CD14-positive monocyte (primary cell): ENCODE measurements at regions not wholly inside any gene's neighbourhood (a gene's known extent, or its start where the extent isn't known, plus 50 kb on each side); places are given as distances from the start of the nearest gene placed in this dataset.

Source experiments
- DNase-seq, 3 donors: peaks; one replicate each; pipeline ENCODE4 v3.0.0-alpha.2; 2011 to 2022
- H2AFZ ChIP-seq: 2 replicates; pipeline ENCODE4 v1.6.0; 2012; ENCODE audit warnings: mild to moderate bottlenecking, low read depth, low read length, inconsistent platforms; ENCODE audit not compliant: insufficient read depth, poor library complexity, severe bottlenecking
- H3K27ac ChIP-seq, 2 donors: 1 replicate in 1 of 2; 2 replicates in 1 of 2; pipeline ENCODE4 v1.5.1; 2012 to 2013; ENCODE audit warnings: low read length in 2 of 2, control low read depth in 1 of 2, inconsistent platforms in 1 of 2, low read depth in 1 of 2, mild to moderate bottlenecking in 1 of 2
- H3K27me3 ChIP-seq, 2 donors: one replicate each; pipeline versions ENCODE4 v1.6.0 to v1.6.1; 2011 to 2013; ENCODE audit warnings: low read length in 2 of 2; ENCODE audit not compliant: control insufficient read depth in 2 of 2, insufficient read depth in 2 of 2
- H3K36me3 ChIP-seq, 2 donors: replicated peaks in 1 of 2; 1 replicate in 1 of 2; 2 replicates in 1 of 2; pipeline versions ENCODE4 v1.5.1 to v1.6.1; 2012 to 2013; ENCODE audit warnings: low read length in 2 of 2, control low read depth in 1 of 2, inconsistent platforms in 1 of 2, mild to moderate bottlenecking in 1 of 2; ENCODE audit not compliant: insufficient read depth in 2 of 2, control insufficient read depth in 1 of 2
- H3K4me1 ChIP-seq, 2 donors: 1 replicate in 1 of 2; 2 replicates in 1 of 2; pipeline versions ENCODE4 v1.5.1 to v1.6.1; 2012 to 2013; ENCODE audit warnings: low read length in 2 of 2, control low read depth in 1 of 2, inconsistent platforms in 1 of 2, mild to moderate bottlenecking in 1 of 2, moderate library complexity in 1 of 2; ENCODE audit not compliant: insufficient read depth in 2 of 2, control insufficient read depth in 1 of 2
- H3K4me2 ChIP-seq: replicated peaks from 2 replicates; pipeline ENCODE3; 2012; ENCODE audit warnings: low read length, moderate library complexity, mild to moderate bottlenecking; ENCODE audit not compliant: poor library complexity, severe bottlenecking; ENCODE audit errors: extremely low read depth
- H3K4me3 ChIP-seq, 3 experiments: fragments of 200-600 bp in 1 of 3; sonication (generic) in 1 of 3; replicated peaks in 1 of 3; 1 replicate in 2 of 3; 2 replicates in 1 of 3; pipeline ENCODE4 v1.5.1; 2011 to 2013; ENCODE audit warnings: low read length in 3 of 3, mild to moderate bottlenecking in 3 of 3, control low read depth in 2 of 3, low read depth in 2 of 3, inconsistent platforms in 1 of 3, moderate library complexity in 1 of 3
- H3K79me2 ChIP-seq: 2 replicates; pipeline ENCODE4 v1.6.0; 2012; ENCODE audit warnings: mild to moderate bottlenecking, control low read depth, inconsistent platforms, low read length, moderate library complexity; ENCODE audit not compliant: insufficient read depth
- H3K9ac ChIP-seq: 2 replicates; pipeline ENCODE4 v1.6.0; 2017; ENCODE audit warnings: low read length, mild to moderate bottlenecking; ENCODE audit not compliant: insufficient read depth, poor library complexity, severe bottlenecking
- H3K9me3 ChIP-seq, 2 donors: replicated peaks in 1 of 2; 1 replicate in 1 of 2; 2 replicates in 1 of 2; pipeline versions ENCODE4 v1.5.1 to v1.6.1; 2012 to 2013; ENCODE audit warnings: low read length in 2 of 2, control low read depth in 1 of 2; ENCODE audit not compliant: control insufficient read depth in 1 of 2, insufficient read depth in 1 of 2
- H4K20me1 ChIP-seq: 2 replicates; pipeline ENCODE4 v1.6.0; 2012; ENCODE audit warnings: mild to moderate bottlenecking, low read length, control low read depth, moderate library complexity; ENCODE audit not compliant: insufficient read depth
- H3K27ac Mint-ChIP-seq, 7 donors: one replicate each; pipeline ENCODE4 v1.8.0; 2020; ENCODE audit warnings: mild to moderate bottlenecking in 7 of 7, mixed read lengths in 7 of 7, moderate library complexity in 6 of 7, inconsistent platforms in 2 of 7
- H3K27me3 Mint-ChIP-seq, 3 donors: one replicate each; pipeline ENCODE4 v1.8.0; 2021 to 2022; ENCODE audit warnings: low read depth in 3 of 3, mild to moderate bottlenecking in 3 of 3, mixed read lengths in 3 of 3, moderate library complexity in 3 of 3, inconsistent platforms in 1 of 3
- H3K36me3 Mint-ChIP-seq, 2 donors: one replicate each; pipeline ENCODE4 v1.8.0; 2020; ENCODE audit warnings: mixed read lengths in 2 of 2, inconsistent platforms in 1 of 2, mild to moderate bottlenecking in 1 of 2
- H3K4me1 Mint-ChIP-seq: one replicate; pipeline ENCODE4 v1.8.0; 2020; ENCODE audit warnings: mild to moderate bottlenecking, mixed read lengths
- H3K4me3 Mint-ChIP-seq, 2 donors: one replicate each; pipeline ENCODE4 v1.8.0; 2020; ENCODE audit warnings: mild to moderate bottlenecking in 2 of 2, mixed read lengths in 2 of 2, moderate library complexity in 1 of 2
- H3K9me3 Mint-ChIP-seq, 7 donors: one replicate each; pipeline ENCODE4 v1.8.0; 2020 to 2022; ENCODE audit warnings: mixed read lengths in 7 of 7, mild to moderate bottlenecking in 6 of 7, moderate library complexity in 6 of 7, inconsistent platforms in 2 of 7
- CTCF ChIP-seq: fragments of 200-600 bp; IDR thresholded peaks from one replicate; pipeline ENCODE4 v1.8.0; 2022; ENCODE audit warnings: antibody characterized with exemption, mild to moderate bottlenecking
- WGBS: methylation state at CpG from one replicate; pipeline ENCODE4 v1.1.5; 2013; ENCODE audit warnings: missing lambda C conversion rate; ENCODE audit not compliant: insufficient coverage; 5-methylcytosine and 5-hydroxymethylcytosine counted together
- intact Hi-C, 2 donors: fragments of 100-400 bp; cut with micrococcal nuclease; formaldehyde crosslinking; loops; one replicate each; pipeline versions ENCODE4 v1.15.0 to v1.15.1; 2023

GRCh38 chr6:143591441-143591840, 79.9 kb upstream of the FUCA2 start:
- H3K9me3 Mint-ChIP-seq: peaks cover 3 to 7% (median 4%) of the 10 kb centered on the region in 7 donors
- no peak for TF ChIP-seq CTCF
- peaks cover 0 to 9% of the 10 kb centered on the region in 2 donors for H3K36me3 Mint-ChIP-seq
- no peak overlapping the region for H3K4me3 Mint-ChIP-seq
- Histone ChIP-seq H3K4me3 (no peak overlapping the region), H3K27me3 (no peaks in the 10 kb centered on the region), H3K27ac (no peak overlapping the region), H3K36me3 (peaks cover 0 to 9% of the 10 kb centered on the region in 2 donors), H3K79me2 (peaks cover 5% of the 10 kb centered on the region), H3K4me1 (no peaks in the 10 kb centered on the region), H2AFZ (no peak overlapping the region), H3K9ac (no peak overlapping the region), H3K9me3 (peaks cover 0 to 3% of the 10 kb centered on the region in 2 donors), H3K4me2 (no peak overlapping the region), H4K20me1 (peaks cover 2% of the 10 kb centered on the region)
- DNase-seq: no peak
- H3K4me1 Mint-ChIP-seq: no peaks in the 10 kb centered on the region
- no peak overlapping the region for H3K27ac Mint-ChIP-seq
- intact Hi-C loops: no loop called here
- WGBS: 100% methylated on average over 1 of the region's 4 CpGs
- H3K27me3 Mint-ChIP-seq: no peaks in the 10 kb centered on the region

- intact Hi-C loops: no loop called here
Measured at GRCh38 chr6:143589162-143589561, 77.6 kb upstream of the FUCA2 start.

More at GRCh38 chr6:143589162-143589561, 77.6 kb upstream of the FUCA2 start:
- Histone ChIP-seq H3K9ac (no peak overlapping the region), H4K20me1 (peaks cover 12% of the 10 kb centered on the region), H3K4me1 (no peaks in the 10 kb centered on the region), H3K4me2 (no peak overlapping the region), H3K27ac (no peak overlapping the region), H3K9me3 (peaks cover 0 to 6% of the 10 kb centered on the region in 2 donors), H3K79me2 (peaks cover 13% of the 10 kb centered on the region), H3K36me3 (peaks cover 0 to 9% of the 10 kb centered on the region in 2 donors), H3K4me3 (no peak overlapping the region), H3K27me3 (no peaks in the 10 kb centered on the region), H2AFZ (no peak overlapping the region)
- no peak for DNase-seq
- H3K4me3 Mint-ChIP-seq: no peak overlapping the region
- H3K9me3 Mint-ChIP-seq: peaks cover 3 to 8% (median 4%) of the 10 kb centered on the region in 7 donors
- no peaks in the 10 kb centered on the region for H3K4me1 Mint-ChIP-seq
- H3K27ac Mint-ChIP-seq: no peak overlapping the region
- TF ChIP-seq CTCF: no peak
- peaks cover 0 to 9% of the 10 kb centered on the region in 2 donors for H3K36me3 Mint-ChIP-seq
- 50% methylated on average over 2 of the region's 4 CpGs for WGBS
- no peaks in the 10 kb centered on the region for H3K27me3 Mint-ChIP-seq
